GM12892 (cell line): ENCODE measurements at regions not wholly inside any gene's neighbourhood (a gene's known extent, or its start where the extent isn't known, plus 50 kb on each side); places are given as distances from the start of the nearest gene placed in this dataset.

ENCODE experiments used
- POLR2A ChIP-seq: IDR thresholded peaks from 2 replicates; pipeline ENCODE4 v1.6.1; 2011; ENCODE audit warnings: low read depth, low read length, control low read depth
- POLR2AphosphoS5 ChIP-seq: IDR thresholded peaks from 2 replicates; pipeline ENCODE4 v1.6.1; 2011; ENCODE audit warnings: low read depth, low read length, control low read depth
- TAF1 ChIP-seq: IDR thresholded peaks from 2 replicates; pipeline ENCODE4 v1.6.1; 2011; ENCODE audit warnings: low read depth, mild to moderate bottlenecking, control low read depth, low read length, borderline replicate concordance

DNA sequence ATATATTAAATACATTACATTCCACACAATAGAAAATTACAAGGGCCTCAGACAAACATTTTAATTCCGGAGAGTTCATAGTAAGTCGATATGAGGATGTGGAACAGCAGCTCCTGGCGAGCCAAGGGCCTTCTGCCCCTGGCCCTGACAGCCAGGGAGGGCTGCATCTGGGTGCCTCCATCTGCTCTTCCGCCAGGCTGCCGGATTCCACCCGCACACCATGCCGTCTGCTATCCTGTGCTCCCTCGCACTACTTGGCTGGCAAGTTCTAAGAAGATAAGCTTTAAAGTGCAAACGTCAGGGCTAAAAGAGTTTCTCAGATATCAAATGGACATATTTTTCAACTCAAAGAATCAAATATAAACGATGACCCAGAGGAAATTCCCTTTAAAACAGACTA is 656.3 kb upstream of the NOX3 start:
- TF ChIP-seq POLR2AphosphoS5, result no peak
- no peak for TF ChIP-seq POLR2A
- no peak for TF ChIP-seq TAF1
